HG03460 (cell line): ENCODE measurements at regions not wholly inside any gene's neighbourhood (a gene's known extent, or its start where the extent isn't known, plus 50 kb on each side); places are given as distances from the start of the nearest gene placed in this dataset.

ENCODE experiments used
- ATAC-seq: cut with Tn5 transposase; IDR thresholded peaks from one replicate; pipeline ENCODE4 v1.9.1; 2021; ENCODE audit not compliant: unreplicated experiment

DNA sequence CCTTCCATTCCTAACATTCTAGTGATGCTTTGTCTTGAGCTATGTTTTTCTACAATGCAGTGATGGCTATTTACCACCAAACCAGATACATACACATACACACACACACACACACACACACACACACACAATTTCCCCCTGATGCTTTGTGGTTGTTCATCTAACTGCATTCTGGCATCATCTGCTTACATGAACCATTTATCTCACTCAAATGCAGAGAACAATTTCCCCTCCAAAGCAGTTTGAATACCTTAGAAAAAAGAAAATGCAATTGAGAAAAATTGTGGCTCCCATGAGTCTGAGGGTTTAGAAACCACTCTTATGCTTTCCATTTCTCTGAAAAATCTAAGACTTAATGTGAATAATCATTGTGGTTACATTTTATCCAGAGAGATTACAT lies 1024.8 kb downstream of the TLE4 start:
- ATAC-seq = no peak

DNA sequence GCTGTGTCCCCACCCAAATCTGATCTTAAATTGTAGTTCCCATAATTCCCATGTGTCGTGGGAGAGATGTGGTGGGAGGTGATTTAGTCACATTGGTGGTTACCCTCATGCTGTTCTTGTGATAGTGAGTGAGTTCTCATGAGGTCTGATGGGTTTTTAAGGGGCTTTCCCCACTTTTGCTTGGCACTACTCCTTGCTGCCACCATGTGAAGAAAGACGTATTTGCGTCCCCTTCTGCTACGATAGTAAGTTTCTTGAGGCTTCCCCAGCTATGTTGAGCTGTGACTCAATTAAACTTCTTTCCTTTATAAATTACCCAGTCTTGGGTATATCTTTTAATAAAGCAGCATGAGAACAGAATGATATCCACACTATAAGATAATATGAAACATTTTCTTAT lies 1023.4 kb downstream of the TLE4 start:
- ATAC-seq = no peak

DNA sequence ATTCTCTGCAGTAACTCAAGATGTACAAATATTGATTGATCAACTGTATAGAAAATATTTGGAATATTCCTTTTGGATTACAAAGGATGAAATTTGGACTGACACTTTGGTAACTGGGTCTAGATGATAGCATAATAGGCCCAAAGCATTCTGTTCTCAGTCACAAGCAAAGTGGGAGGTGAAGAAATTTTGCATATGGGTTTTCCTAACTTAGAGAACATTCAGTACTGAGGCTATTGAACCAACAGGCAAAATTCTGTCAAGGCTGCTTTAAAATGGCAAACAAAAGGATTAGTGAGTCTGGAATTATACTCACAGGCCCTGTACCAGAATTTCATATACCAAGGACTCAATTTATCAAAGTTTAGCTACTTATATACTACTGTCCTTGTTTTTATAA lies 1020.6 kb downstream of the TLE4 start:
- no peak for ATAC-seq

DNA sequence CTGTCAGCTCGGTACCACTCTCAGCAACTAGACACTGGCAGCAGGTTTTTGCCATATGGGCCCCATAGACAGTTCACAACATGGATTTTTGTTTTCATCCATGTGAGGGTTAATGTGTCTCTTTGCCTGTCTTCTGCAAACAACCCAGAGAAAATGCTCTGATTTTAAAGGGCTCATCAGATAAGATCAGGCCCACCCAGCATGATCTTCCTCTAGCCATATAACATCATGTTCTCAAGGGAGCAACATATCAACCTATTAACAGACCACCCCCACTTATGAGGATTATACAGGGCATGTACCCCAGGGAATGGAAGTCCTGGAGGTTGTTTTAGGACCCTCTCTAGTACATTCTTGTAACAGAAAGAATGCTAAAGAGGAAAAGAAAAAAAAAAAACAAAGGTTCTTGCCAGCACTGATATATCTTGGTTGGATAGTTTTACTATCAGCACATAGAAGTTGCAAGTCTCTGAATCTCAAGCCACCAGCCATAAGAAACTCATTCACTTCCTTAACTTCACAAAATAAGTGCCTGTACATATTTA lies 1015.1 kb downstream of the TLE4 start:
- no peak for ATAC-seq

DNA sequence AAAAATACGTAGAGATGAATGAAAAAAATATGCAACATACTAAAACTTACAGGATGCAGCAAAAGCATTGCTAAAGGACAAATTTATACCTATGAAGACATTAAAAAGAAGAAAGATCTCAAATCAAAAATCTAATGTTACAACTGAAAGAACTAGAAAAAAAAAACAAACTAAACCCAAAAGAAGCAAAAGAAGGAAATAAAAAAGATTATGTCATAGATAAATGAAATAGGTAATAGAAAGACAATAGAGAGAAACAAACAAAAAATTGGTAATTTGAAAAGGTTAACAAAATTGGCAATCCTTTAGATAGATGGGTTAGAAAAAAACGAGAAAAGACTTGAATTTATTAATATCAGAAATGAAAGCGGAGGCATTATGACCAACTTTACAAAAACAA lies 1000.2 kb downstream of the TLE4 start:
- no peak for ATAC-seq

DNA sequence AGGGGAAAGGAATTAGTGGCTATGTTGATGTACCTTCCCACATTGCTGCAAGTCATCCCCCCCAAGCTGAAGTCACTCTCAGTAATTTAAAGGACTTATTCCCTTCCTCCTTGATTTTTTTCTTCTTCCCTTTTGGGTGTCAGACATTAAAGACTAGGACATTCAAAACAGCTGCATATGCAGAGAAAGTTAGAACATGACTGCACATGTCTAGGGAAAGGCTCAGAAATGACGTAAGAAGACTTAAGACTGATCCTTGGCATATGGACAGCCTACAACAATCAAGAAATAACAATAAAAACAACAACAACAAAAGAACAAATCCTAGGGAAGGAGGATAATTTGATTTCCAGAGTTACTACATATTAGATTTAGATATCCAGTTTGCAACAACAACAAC lies 997.5 kb downstream of the TLE4 start:
- no peak for ATAC-seq

DNA sequence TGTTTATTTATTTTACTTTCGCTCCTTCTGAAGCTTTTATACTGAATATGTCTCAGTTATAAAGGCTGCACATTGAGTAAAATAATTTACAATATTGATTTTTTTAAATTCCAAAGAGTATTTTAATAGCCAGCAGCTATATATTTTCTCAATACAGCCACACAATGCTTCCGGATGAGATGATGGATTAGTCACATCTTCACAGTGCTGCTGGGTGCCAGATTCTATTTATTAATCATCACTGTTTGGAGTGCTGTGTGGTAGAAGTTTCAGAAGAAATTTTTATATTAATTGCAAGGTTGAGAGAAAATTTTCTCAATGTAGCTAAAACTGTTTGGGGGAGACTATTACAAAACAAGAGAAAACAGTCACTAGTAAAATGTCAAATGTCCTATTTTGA lies 989.8 kb downstream of the TLE4 start:
- ATAC-seq = no peak

DNA sequence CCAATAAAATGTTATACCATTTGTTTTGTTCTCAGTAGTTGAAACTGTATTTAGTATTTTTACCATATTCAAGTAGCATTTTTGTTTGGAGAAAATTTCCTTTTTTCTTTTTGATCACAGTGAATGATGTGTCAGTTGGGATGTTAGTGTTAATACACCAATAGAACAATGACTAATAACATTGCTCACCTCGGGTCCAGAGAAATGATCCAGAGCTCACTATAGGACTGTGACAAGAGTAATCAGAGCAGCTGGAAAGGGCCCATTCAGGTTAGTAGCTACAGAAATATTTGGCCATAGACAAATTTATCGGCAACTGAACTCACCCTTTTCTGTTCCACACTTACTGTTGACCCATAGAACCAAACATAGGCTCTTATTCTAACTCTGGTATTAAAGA lies 989.2 kb downstream of the TLE4 start:
- no peak for ATAC-seq

DNA sequence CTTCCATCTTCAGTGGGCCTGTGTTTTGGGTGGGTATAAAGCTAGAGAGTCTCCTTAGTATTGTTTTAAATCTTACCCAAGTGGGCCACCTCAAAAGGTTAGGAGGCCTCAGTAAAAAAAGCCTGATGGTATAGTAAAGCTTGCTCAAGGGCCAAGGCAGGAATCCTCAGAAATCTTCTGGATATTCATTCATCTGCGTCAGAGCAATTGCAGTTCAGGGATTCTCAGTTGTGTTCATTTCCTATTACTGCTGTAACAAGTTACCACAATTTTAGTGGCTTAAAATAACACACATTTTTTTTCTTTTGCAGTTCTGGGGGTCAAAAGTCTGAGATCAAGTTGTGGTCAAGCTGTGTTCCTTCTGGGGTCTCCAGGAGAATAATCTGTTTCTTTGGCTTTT lies 985.5 kb downstream of the TLE4 start:
- no peak for ATAC-seq

DNA sequence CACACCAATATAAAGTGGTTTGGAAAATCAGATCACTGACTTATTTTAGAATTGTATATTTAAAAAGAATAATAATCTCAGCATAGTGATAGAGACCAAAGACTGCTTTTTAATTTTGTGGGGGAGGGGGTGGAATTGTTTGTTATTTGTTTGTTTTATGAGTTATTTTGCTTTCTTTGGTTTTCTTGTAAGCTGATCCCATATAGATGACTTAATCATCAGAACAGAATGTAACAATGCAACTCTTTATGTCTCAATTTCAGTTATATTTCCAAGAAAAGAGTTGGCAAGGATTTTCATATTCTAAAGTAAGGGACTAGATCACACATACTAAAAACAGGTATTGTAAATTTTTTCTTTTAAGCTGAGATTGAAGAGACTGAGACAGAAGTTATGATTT lies 984.9 kb downstream of the TLE4 start:
- no peak for ATAC-seq

DNA sequence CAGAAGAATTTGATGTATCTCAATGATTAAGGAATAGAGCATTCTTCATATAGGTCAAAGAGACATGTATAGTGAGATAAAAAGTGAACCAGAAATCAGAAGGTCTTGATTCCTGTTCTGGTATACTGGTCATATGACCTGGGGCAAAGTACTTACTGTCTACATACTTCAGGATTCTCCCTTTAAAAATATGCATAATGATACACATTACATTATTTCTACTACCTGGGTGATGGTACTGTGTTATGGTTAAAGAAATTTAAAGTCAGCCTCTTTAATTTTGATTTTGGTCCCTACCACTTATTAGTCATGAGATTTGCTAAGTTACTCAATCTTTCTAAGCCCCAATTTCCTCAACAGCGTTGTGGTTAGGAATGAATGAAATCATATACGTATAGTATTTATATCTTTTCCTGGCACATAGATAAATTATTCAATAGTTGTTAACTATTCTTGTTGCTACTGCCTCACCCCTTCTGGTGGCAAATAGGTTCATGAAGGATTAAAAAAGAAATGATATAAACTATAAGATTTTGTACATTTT lies 984.1 kb downstream of the TLE4 start:
- no peak for ATAC-seq

DNA sequence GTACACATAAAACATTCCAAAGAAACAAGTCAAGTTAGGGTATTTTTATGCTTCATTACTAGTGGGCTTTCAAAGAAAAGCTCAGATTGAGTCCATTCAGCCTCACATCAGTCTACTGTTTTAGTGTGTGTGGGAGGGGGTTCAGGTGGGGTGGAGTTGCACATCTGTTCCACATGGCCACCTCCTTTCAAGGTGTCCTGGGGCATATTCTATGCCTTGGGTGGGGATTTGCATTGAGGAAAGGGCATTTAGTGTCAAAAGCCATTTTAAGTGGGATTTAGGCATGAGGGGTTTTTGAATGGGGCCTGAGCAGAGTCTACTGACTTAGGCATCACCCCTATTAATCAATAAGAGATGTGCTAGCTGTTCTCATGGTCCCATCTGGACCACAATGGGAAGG lies 983.1 kb downstream of the TLE4 start:
- no peak for ATAC-seq

DNA sequence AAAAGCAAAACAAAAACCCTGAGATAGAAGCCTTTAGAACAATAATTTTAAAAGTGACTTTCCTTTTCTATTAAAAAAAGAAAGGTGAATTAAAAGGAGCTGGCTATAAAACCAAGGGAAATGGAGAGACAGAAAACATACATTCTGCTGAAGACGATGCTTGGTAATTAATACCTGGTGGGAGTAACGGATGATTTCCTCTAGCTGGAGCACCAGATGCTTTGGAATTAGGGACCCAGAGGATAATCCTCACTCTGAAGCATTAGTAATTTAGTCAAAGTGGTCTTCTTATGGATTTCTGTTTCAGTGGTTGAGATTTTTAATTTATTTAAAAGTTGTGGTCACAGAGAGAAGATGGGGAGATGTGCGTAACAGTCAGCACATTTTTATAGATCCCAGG lies 982.5 kb downstream of the TLE4 start:
- no peak for ATAC-seq

DNA sequence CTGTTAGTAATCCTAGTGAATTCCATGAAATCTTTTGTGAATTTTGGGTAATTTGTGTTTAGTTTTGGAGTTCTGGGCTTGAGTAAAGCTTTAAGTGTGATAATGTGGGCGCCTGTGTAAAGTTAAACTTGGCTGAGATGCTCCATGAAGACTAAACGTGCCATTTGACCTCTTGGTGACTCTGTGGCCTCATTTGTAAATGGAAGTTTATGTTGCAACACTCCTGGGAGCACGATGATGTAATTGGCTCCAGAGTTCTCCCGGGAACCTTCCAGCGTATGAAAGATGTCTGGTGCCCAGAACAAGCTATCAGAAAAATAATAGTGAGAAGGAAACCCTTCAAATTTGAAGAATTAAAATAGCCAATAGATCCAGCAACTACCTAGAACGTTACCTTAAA lies 981.2 kb downstream of the TLE4 start:
- no peak for ATAC-seq

DNA sequence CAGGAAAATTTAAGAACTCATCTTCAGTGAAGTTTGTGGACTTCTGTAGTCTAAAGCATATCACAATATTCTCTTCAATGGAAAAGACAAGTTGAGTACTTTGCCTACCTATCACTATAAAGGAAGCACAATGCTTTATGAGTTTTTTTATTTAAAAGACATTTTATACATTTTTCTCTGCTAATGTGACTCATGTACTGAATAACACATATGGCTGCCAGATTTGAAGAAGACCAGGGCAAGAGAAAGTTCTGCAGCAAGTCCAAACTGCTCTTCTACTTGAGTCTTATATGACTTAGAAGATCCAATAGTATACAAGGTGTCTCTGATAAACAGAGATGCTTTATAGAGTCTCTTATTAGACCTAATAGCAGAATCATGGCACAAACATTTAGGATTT lies 978.4 kb downstream of the TLE4 start:
- ATAC-seq = no peak

DNA sequence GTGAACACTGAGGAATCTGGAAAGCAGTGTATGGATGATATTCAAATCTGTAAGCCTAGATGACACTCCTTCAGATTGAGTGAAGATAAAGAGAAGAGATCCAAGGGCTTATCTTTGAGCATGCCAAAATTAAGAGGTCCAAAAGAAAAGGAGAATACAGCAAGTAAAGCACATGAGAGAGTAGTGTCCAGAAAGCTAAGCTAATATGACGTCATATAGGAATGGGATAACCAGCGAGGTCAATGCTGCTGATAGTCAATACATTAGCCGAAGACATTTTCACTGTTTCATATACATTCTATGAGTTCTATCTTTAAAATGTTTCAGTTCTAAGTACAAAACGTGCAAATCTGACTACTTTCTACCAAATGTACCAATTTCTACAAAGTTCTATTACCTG lies 975.8 kb downstream of the TLE4 start:
- no peak for ATAC-seq

DNA sequence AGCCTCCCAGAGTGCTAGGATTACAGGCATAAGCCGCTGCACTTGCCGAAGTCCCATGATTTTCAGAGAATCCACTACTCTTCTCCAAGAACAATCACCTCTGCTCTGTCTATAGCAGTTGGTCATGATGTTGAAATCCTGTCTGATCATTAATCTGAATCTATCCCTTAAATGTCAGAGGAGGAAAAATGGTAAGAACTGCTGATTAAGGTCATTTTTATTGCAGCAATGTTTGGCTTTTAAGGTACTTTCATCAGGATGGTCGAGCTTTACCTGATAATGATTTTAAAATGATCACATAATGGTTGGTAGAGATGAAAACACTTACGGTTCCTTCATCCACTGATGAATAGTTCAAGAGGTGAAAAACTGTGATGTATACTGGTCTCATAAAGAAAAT lies 968.6 kb downstream of the TLE4 start:
- no peak for ATAC-seq

DNA sequence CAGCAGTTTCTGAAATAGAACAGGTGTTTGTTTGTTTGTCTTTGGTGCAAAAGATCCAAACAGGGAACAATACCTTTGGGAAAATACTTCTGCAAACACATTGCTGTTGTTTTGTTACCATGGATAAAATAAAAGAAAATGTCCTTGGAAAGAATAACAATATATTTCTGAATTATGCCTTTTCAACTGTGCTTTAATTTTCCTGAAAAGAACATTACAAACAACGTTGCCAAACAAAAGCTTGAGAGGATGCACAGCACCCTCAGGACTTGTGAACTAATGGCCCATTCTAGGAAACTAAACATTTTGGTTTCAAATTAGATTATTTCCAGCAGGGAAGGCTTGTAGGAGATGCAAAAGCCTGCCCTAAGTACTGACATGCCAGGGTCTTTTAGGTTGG lies 967.2 kb downstream of the TLE4 start:
- ATAC-seq = no peak

DNA sequence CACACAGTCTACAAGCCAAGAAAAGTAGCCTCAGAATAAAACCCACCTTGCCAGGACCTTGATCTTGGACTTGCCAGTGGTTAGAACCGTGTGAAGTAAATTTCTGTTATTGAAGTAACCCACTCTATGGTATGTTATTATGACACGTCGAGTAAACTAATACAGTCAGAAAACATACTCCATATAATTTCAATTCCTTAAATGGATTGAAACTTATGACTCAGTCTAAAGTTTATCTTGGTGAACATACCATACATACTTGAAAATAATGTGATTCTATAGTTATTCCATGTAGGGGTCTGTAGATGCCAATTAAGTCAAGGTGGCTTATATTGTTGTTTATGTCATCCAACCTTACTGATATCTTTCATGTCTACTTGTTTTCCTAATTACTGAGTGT lies 950.7 kb downstream of the TLE4 start:
- ATAC-seq = no peak

DNA sequence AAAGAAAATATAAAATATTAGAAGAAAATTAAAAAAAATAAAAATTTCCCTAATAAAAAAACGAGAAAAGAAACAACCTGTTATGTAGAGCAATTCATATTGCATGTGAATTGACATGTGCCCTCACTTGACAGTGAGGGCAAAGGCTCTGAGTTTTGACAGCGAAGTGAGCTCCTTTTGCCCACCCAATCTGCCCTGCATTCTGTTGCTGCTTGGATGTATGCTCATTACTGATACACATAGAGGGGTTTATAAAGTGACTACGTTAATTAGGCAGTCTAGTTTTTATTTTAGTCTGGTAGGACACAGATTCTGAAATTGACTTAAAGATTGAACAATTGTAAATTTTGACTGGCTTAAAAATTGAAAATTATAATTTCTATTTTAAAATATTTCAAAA lies 949.4 kb downstream of the TLE4 start:
- ATAC-seq = no peak

DNA sequence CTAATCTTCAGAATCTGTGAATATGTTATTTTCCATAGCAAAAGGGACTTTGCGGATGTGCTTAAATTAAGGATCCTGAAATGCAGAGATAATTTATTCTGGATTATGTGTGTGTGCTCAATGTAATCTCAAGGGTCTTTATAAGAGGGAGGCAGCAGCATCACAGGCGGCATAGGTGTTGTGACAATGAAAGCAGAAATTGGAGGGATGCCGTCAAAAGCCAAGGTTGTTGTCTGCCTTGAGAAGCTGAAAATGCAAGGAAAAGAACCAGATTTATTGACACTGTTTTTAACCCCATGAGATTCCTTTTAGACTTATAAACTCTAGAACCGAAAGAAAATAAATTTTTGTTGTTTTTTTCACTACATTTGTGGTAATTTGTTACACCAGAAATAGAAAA lies 948.5 kb downstream of the TLE4 start:
- ATAC-seq = no peak

DNA sequence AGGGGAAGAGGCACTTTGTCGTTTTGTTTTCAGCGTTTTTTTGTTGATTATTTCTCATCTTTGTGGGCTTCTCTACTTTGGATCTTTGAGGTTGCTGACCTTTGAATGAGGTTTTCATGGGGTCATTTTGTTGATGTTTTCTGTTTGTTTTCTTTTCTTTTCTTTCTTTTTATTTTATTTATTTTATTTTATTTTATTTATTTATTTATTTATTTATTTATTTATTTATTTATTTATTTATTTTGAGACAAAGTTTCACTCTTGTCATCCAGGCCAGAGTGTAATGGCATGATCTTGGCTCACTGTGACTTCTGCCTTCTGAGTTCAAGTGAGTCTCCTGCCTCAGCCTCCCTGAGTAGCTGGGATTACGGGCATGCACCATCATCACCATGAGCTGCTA lies 946.7 kb downstream of the TLE4 start:
- ATAC-seq = no peak

DNA sequence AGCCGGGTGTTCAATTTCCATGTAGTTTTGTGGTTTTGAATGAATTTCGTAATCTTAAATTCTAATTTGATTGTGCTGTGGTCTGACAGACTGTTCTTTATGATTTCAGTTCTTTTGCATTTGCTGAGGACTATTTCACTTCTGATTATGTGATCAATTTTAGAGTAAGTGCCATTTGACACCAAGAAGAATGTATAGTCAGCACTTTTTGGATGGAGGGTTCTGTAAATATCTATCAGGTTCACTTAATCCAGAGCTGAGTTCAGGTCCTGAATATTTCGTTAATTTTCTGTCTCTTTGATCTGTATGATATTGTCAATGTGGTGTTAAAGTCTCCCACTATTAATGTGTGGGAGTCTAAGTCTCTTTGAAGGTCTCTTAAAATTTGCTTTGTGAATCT lies 944.9 kb downstream of the TLE4 start:
- no peak for ATAC-seq

DNA sequence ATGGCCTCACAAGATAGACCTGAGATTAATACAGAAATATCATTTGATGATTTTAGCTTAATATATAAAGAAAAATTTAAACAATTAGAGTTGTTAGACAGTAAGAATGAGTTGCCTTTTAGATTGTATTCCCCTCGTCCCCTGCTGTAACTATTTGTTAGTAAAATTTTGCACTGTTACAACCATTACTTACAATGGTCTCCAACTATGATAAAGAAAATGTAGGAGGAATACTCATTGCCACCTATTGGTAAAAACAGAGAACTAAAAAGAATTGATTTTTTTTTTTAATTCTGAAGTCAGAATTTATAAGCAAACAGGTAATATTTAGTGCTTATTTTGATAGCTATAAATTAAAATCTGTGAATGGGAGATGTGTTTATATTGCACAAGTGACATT lies 937.6 kb downstream of the TLE4 start:
- ATAC-seq = no peak
